PC-9 (cell line): ENCODE measurements at regions not wholly inside any gene's neighbourhood (a gene's known extent, or its start where the extent isn't known, plus 50 kb on each side); places are given as distances from the start of the nearest gene placed in this dataset.

ENCODE experiments used
- CTCF ChIP-seq: fragments of 200-600 bp; sonication (generic); conservative IDR thresholded peaks from 2 replicates; pipeline ENCODE4 v1.6.1; 2017; ENCODE audit warnings: mixed run types, antibody characterized with exemption, mild to moderate bottlenecking, moderate library complexity
- EZH2 ChIP-seq: fragments of 200-600 bp; sonication (generic); IDR thresholded peaks from 2 replicates; pipeline ENCODE4 v1.8.0; 2017; ENCODE audit warnings: antibody characterized with exemption, low read depth

GRCh38 chr6:155975506-155975905 is 519.9 kb upstream of the NOX3 start:
- TF ChIP-seq CTCF (no peak), EZH2 (no peak)
